Hepatocyte (in vitro differentiated cells): ENCODE measurements at regions not wholly inside any gene's neighbourhood (a gene's known extent, or its start where the extent isn't known, plus 50 kb on each side); places are given as distances from the start of the nearest gene placed in this dataset.

Source experiments
- DNase-seq: peaks from one replicate; pipeline ENCODE4 v3.0.0-alpha.2; 2016; ENCODE audit warnings: low spot score
- H2AFZ ChIP-seq: fragments of 200-600 bp; sonication (generic); 2 replicates; pipeline ENCODE4 v1.6.0; 2016; ENCODE audit warnings: antibody characterized with exemption, mild to moderate bottlenecking
- H3K27ac ChIP-seq: fragments of 200-600 bp; sonication (generic); 2 replicates; pipeline ENCODE4 v1.5.1; 2016; ENCODE audit warnings: mild to moderate bottlenecking
- H3K27me3 ChIP-seq: fragments of 200-600 bp; sonication (generic); 2 replicates; pipeline ENCODE4 v1.6.1; 2016
- H3K36me3 ChIP-seq: fragments of 200-600 bp; sonication (generic); replicated peaks from 2 replicates; pipeline ENCODE4 v1.5.1; 2016; ENCODE audit warnings: low read depth; ENCODE audit not compliant: insufficient read depth
- H3K4me1 ChIP-seq: fragments of 200-600 bp; sonication (generic); 2 replicates; pipeline ENCODE4 v1.5.1; 2016; ENCODE audit warnings: mild to moderate bottlenecking, moderate library complexity; ENCODE audit not compliant: insufficient read depth
- H3K4me2 ChIP-seq: fragments of 200-600 bp; sonication (generic); 2 replicates; pipeline ENCODE4 v1.6.0; 2016
- H3K4me3 ChIP-seq: fragments of 200-600 bp; sonication (generic); 2 replicates; pipeline ENCODE4 v1.5.1; 2016; ENCODE audit warnings: mild to moderate bottlenecking
- H3K79me2 ChIP-seq: fragments of 200-600 bp; sonication (generic); 2 replicates; pipeline ENCODE4 v1.6.0; 2017; ENCODE audit warnings: mild to moderate bottlenecking
- H3K9me2 ChIP-seq: fragments of 200-600 bp; sonication (generic); replicated peaks from 2 replicates; pipeline ENCODE4 v1.6.0; 2017; ENCODE audit warnings: mild to moderate bottlenecking; ENCODE audit not compliant: insufficient read depth
- H3K9me3 ChIP-seq: fragments of 200-600 bp; sonication (generic); 2 replicates; pipeline ENCODE4 v1.5.1; 2016; ENCODE audit warnings: low read depth, mild to moderate bottlenecking
- H4K20me1 ChIP-seq: fragments of 200-600 bp; sonication (generic); 2 replicates; pipeline ENCODE4 v1.6.0; 2016; ENCODE audit warnings: mild to moderate bottlenecking; ENCODE audit not compliant: insufficient read depth, poor library complexity, severe bottlenecking
- CTCF ChIP-seq: fragments of 200-600 bp; sonication (generic); IDR thresholded peaks from 2 replicates; pipeline ENCODE4 v1.5.1; 2016; ENCODE audit warnings: antibody characterized with exemption, mild to moderate bottlenecking; ENCODE audit not compliant: poor library complexity
- EZH2 ChIP-seq: fragments of 200-600 bp; sonication (generic); IDR thresholded peaks from 2 replicates; pipeline ENCODE4 v1.6.1; 2016; ENCODE audit warnings: antibody characterized with exemption, mild to moderate bottlenecking, borderline replicate concordance
- EZH2phosphoT487 ChIP-seq: fragments of 200-600 bp; sonication (generic); IDR thresholded peaks from one replicate; pipeline ENCODE4 v1.6.1; 2018; ENCODE audit warnings: antibody characterized with exemption, mild to moderate bottlenecking, low read depth, moderate library complexity; ENCODE audit not compliant: unreplicated experiment, severe bottlenecking
- whole genome bisulfite sequencing: methylation state at CpG from one replicate; pipeline ENCODE4 v1.1.6; 2016; ENCODE audit warnings: low lambda C conversion rate; ENCODE audit errors: missing lambda C conversion rate; 5-methylcytosine and 5-hydroxymethylcytosine counted together

GRCh38 chr16:6446370-6446769 is 886.3 kb upstream of the RBFOX1 start:
- no peak overlapping the region for H3K4me3 ChIP-seq
- no peaks in the 10 kb centered on the region for H3K27me3 ChIP-seq
- 86% methylated on average over 1 of the region's 1 CpG for WGBS
- H3K4me2 ChIP-seq, result no peak overlapping the region
- no peaks in the 10 kb centered on the region for H3K4me1 ChIP-seq
- H3K9me3 ChIP-seq, result no peaks in the 10 kb centered on the region
- no peak overlapping the region for H2AFZ ChIP-seq
- DNase-seq, result no peak
- no peaks in the 10 kb centered on the region for H3K36me3 ChIP-seq
- TF ChIP-seq EZH2phosphoT487 (no peak), EZH2 (no peak), CTCF (no peak)
- no peaks in the 10 kb centered on the region for H3K9me2 ChIP-seq
- H3K27ac ChIP-seq, result no peak overlapping the region
- no peaks in the 10 kb centered on the region for H4K20me1 ChIP-seq
- no peaks in the 10 kb centered on the region for H3K79me2 ChIP-seq

GRCh38 chr16:6439129-6439528 is 893.5 kb upstream of the RBFOX1 start:
- WGBS, result 79% methylated on average over 6 of the region's 6 CpGs
- TF ChIP-seq CTCF, result no peak
- no peak overlapping the region for H3K4me2 ChIP-seq
- H3K4me1 ChIP-seq, result no peaks in the 10 kb centered on the region
- H3K27me3 ChIP-seq, result no peaks in the 10 kb centered on the region
- no peak for DNase-seq
- H2AFZ ChIP-seq, result no peak overlapping the region
- no peaks in the 10 kb centered on the region for H3K79me2 ChIP-seq
- H4K20me1 ChIP-seq, result no peaks in the 10 kb centered on the region
- no peaks in the 10 kb centered on the region for H3K9me2 ChIP-seq
- H3K4me3 ChIP-seq, result no peak overlapping the region
- no peaks in the 10 kb centered on the region for H3K36me3 ChIP-seq
- H3K27ac ChIP-seq, result no peak overlapping the region
- H3K9me3 ChIP-seq, result no peaks in the 10 kb centered on the region

- Histone ChIP-seq H3K9me3 (no peaks in the 10 kb centered on the region), H3K4me2 (no peak overlapping the region), H3K36me3 (no peaks in the 10 kb centered on the region), H3K79me2 (no peaks in the 10 kb centered on the region), H3K9me2 (no peaks in the 10 kb centered on the region), H3K4me3 (no peak overlapping the region), H3K4me1 (no peaks in the 10 kb centered on the region), H4K20me1 (no peaks in the 10 kb centered on the region), H2AFZ (no peak overlapping the region), H3K27me3 (no peaks in the 10 kb centered on the region), H3K27ac (no peak overlapping the region)
- TF ChIP-seq EZH2, result no peak
- TF ChIP-seq EZH2phosphoT487, result no peak
- no peak for TF ChIP-seq CTCF
- 92% methylated on average over 8 of the region's 8 CpGs for WGBS
- no peak for DNase-seq
Measured at GRCh38 chr16:6428861-6429260, 903.8 kb upstream of the RBFOX1 start.

GRCh38 chr16:6427621-6428020 is 905.0 kb upstream of the RBFOX1 start:
- Histone ChIP-seq H3K27ac (no peak overlapping the region), H3K4me2 (no peak overlapping the region), H3K9me2 (no peaks in the 10 kb centered on the region), H3K79me2 (no peaks in the 10 kb centered on the region), H4K20me1 (no peaks in the 10 kb centered on the region), H3K9me3 (no peaks in the 10 kb centered on the region), H2AFZ (no peak overlapping the region), H3K27me3 (no peaks in the 10 kb centered on the region), H3K4me1 (no peaks in the 10 kb centered on the region), H3K36me3 (no peaks in the 10 kb centered on the region), H3K4me3 (no peak overlapping the region)
- 86% methylated on average over 3 of the region's 3 CpGs for whole genome bisulfite sequencing
- no peak for DNase-seq
- TF ChIP-seq EZH2phosphoT487 (no peak), EZH2 (no peak), CTCF (no peak)
